Activated CD4-positive, alpha-beta T cell treated with anti-CD3 and anti-CD28 coated beads for 36 hours (primary cell): ENCODE measurements at regions not wholly inside any gene's neighbourhood (a gene's known extent, or its start where the extent isn't known, plus 50 kb on each side); places are given as distances from the start of the nearest gene placed in this dataset.
"Not testable (repeated sequence)": the region's sequence is repeated elsewhere in the genome, so short reads cannot be mapped to it uniquely, and the experiment has no call there.

Experiments
- ATAC-seq: fragments of 200-7000 bp; cut with Tn5 transposase; one replicate; pipeline ENCODE4 v1.10.0; 2021; ENCODE audit warnings: mild to moderate bottlenecking, moderate library complexity
- CTCF ChIA-PET: fragments of 350-600 bp; sonication (Branson Sonifier 250); formaldehyde crosslinking; loops from one replicate; lab custom pipeline; 2021; ENCODE audit warnings: antibody characterized with exemption; lab: Charles Lee
- POLR2A ChIA-PET: fragments of 350-600 bp; sonication (Branson Sonifier 250); formaldehyde crosslinking; loops from one replicate; lab custom pipeline; 2021; ENCODE audit warnings: antibody characterized with exemption, inconsistent platforms; lab: Charles Lee
- DNase-seq: peaks from one replicate; pipeline ENCODE4 v3.0.0-alpha.2; 2020
- H3K27ac Mint-ChIP-seq: one replicate; pipeline ENCODE4 v1.8.0; 2021; ENCODE audit warnings: mixed read lengths
- H3K27me3 Mint-ChIP-seq: one replicate; pipeline ENCODE4 v1.8.0; 2021; ENCODE audit warnings: mixed read lengths
- H3K36me3 Mint-ChIP-seq: one replicate; pipeline ENCODE4 v1.8.0; 2021; ENCODE audit warnings: low read depth, mixed read lengths
- H3K4me1 Mint-ChIP-seq: one replicate; pipeline ENCODE4 v1.8.0; 2021; ENCODE audit warnings: mixed read lengths
- H3K4me3 Mint-ChIP-seq: one replicate; pipeline ENCODE4 v1.8.0; 2021; ENCODE audit warnings: mild to moderate bottlenecking, moderate library complexity, mixed read lengths
- H3K9me3 Mint-ChIP-seq: one replicate; pipeline ENCODE4 v1.8.0; 2021; ENCODE audit warnings: low read depth, mixed read lengths
- intact Hi-C, 2 experiments: fragments of 100-400 bp; cut with DNase I in 1 of 2; cut with micrococcal nuclease in 1 of 2; formaldehyde crosslinking; loops; one replicate each; pipeline versions ENCODE4 v1.14.2 to v1.15.1; 2022 to 2024; cut with DNase I, micrococcal nuclease

- no peak overlapping the region for H3K4me3 Mint-ChIP-seq
- H3K4me1 Mint-ChIP-seq, result peaks cover 20% of the 10 kb centered on the region
- intact Hi-C loops, result no loop called here
- DNase-seq, result no peak
- peaks cover 3% of the 10 kb centered on the region for H3K27me3 Mint-ChIP-seq
- no peak overlapping the region for H3K27ac Mint-ChIP-seq
- ChIA-PET CTCF (interaction anchor here (0.5 to 1.3 kb wide), 2 partner anchors 37 to 786 kb away, joined by 3 to 5 read pairs; no protein-coding TSS in a partner anchor), POLR2A (interaction anchor here (0.7 kb wide), 1 partner anchor 508 kb away, joined by 10 read pairs; no protein-coding TSS in a partner anchor)
- no peak for ATAC-seq
- H3K9me3 Mint-ChIP-seq, result no peaks in the 10 kb centered on the region
- H3K36me3 Mint-ChIP-seq, result no peaks in the 10 kb centered on the region
Measured at GRCh38 chr1:31511848-31512615, 64.3 kb upstream of the TINAGL1 start.

DNA sequence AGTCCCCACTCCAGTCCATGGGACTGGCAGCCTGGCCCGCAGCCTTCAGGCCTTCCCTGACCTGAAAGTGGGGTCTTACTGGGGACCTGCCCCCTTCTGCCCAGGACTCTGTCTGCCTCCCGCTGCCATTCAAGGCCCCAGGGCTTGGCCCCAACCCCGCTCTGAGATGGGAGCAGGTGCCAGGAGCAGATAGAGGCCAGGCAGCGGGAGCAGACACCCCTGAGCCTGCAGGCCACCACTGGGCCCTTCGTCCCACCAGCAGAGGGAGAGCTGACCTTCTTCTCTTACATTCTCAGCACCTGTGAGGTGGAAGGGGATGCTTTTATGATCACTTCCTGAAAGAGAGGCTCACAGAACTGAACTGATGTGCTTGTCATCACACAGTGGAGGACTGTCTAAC is 62.2 kb upstream of the TINAGL1 start:
- Mint-ChIP-seq H3K36me3 (no peaks in the 10 kb centered on the region), H3K4me3 (no peak overlapping the region), H3K27ac (no peak overlapping the region), H3K4me1 (peaks cover 7% of the 10 kb centered on the region), H3K27me3 (no peaks in the 10 kb centered on the region), H3K9me3 (no peaks in the 10 kb centered on the region)
- ATAC-seq (no peak), DNase-seq (no peak)
- POLR2A ChIA-PET, result no interaction called here
- CTCF ChIA-PET, result interaction anchor here (0.6 kb wide), 1 partner anchor 30 kb away, joined by 4 read pairs; no protein-coding TSS in a partner anchor
- intact Hi-C loops, result no loop called here

- no peaks in the 10 kb centered on the region for H3K36me3 Mint-ChIP-seq
- peaks cover 2% of the 10 kb centered on the region for H3K27me3 Mint-ChIP-seq
- no peaks in the 10 kb centered on the region for H3K4me1 Mint-ChIP-seq
- POLR2A ChIA-PET, result no interaction called here
- ATAC-seq, result no peak
- DNase-seq, result no peak
- peaks cover 2% of the 10 kb centered on the region for H3K9me3 Mint-ChIP-seq
- intact Hi-C loops, result no loop called here
- H3K4me3 Mint-ChIP-seq, result no peak overlapping the region
- CTCF ChIA-PET, result interaction anchor here (0.6 to 0.8 kb wide), 2 partner anchors 12 to 16 kb away, joined by 4 read pairs; no protein-coding TSS in a partner anchor
- H3K27ac Mint-ChIP-seq, result peak overlapping the region; percentile 19
Measured at GRCh38 chr1:31515056-31515775, 61.1 kb upstream of the TINAGL1 start.

DNA sequence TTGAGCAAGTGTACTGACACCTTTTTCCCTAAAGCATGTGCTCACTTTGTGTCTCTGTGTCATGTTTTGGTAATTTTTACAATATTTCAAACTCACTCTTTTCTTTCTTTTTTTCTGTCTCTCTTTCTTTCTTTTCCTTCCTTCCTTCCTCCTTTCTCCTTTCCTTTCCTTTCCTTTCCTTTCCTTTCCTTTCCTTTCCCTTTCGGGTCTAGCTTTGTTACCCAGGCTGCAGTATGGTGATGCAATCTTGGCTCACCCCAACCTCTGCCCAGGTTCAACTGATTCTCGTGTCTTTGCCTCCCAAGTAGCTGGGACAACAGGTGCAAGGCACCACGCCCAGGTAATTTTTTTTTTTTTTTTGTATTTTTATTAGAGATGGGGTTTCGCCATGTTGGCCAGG is 60.4 kb upstream of the TINAGL1 start:
- intact Hi-C loops, result no loop called here
- POLR2A ChIA-PET, result no interaction called here
- Mint-ChIP-seq H3K4me3 (no peak overlapping the region), H3K4me1 (no peaks in the 10 kb centered on the region), H3K27ac (no peak overlapping the region), H3K27me3 (peaks cover 4% of the 10 kb centered on the region), H3K9me3 (peaks cover 3% of the 10 kb centered on the region), H3K36me3 (no peaks in the 10 kb centered on the region)
- CTCF ChIA-PET, result interaction anchor here (0.8 kb wide), 1 partner anchor 15 kb away, joined by 4 read pairs; no protein-coding TSS in a partner anchor
- DNase-seq, result no peak
- ATAC-seq, result no peak

DNA sequence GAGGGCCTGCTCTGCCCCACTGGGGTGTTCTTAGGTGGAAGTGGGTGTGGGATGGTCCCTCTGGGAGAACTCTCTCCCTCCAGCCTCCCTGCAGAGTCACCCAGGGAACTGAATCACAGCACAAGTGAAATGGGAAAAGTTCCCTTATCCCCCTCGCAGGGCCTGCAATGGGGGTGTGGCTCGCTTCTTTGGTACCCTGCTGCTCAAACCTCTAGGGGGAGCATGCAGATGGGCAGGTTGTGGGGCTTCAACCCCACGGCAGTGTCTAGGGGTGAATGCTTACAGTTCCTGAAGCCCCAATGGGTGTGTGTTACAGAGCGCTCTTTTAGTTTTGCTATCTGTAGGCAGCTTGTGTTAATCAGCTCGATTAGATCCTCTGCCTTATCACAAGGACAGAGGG is 59.0 kb upstream of the TINAGL1 start:
- ChIA-PET CTCF (no interaction called here), POLR2A (no interaction called here)
- ATAC-seq, result no peak
- H3K4me3 Mint-ChIP-seq, result no peak overlapping the region
- no peak overlapping the region for H3K27ac Mint-ChIP-seq
- peaks cover 3% of the 10 kb centered on the region for H3K9me3 Mint-ChIP-seq
- no peak for DNase-seq
- intact Hi-C loops, result no loop called here
- no peaks in the 10 kb centered on the region for H3K4me1 Mint-ChIP-seq
- peaks cover 4% of the 10 kb centered on the region for H3K27me3 Mint-ChIP-seq
- no peaks in the 10 kb centered on the region for H3K36me3 Mint-ChIP-seq

DNA sequence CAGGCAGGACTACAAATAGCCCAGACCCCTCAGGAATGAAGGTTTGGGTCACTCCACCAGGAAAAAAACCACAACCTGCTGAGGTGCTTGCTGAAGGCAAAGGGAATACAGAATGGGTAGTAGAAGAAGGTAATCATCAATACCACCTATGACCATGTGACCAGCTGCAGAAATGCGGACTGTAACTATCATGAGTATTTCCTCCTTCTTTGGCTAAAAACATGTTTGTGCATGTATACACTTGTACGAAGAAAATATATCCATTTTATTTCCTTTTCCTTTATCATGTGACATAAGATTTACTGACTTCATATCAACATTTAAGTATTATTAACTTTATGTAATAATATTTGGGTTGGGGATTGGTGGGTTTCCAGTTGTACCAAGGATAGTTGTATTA is 58.3 kb upstream of the TINAGL1 start:
- H3K36me3 Mint-ChIP-seq, H3K27ac Mint-ChIP-seq, DNase-seq, H3K9me3 Mint-ChIP-seq, POLR2A ChIA-PET, intact Hi-C loops, CTCF ChIA-PET, H3K27me3 Mint-ChIP-seq, H3K4me1 Mint-ChIP-seq, ATAC-seq, H3K4me3 Mint-ChIP-seq: not testable (repeated sequence)

- no peak for ATAC-seq
- Mint-ChIP-seq H3K4me3 (no peak overlapping the region), H3K27me3 (peaks cover 4% of the 10 kb centered on the region), H3K36me3 (no peaks in the 10 kb centered on the region), H3K4me1 (no peaks in the 10 kb centered on the region), H3K9me3 (peaks cover 3% of the 10 kb centered on the region), H3K27ac (no peak overlapping the region)
- intact Hi-C loops, result no loop called here
- DNase-seq, result no peak
- ChIA-PET POLR2A (no interaction called here), CTCF (no interaction called here)
Measured at GRCh38 chr1:31521761-31522555, 54.4 kb upstream of the TINAGL1 start.

DNA sequence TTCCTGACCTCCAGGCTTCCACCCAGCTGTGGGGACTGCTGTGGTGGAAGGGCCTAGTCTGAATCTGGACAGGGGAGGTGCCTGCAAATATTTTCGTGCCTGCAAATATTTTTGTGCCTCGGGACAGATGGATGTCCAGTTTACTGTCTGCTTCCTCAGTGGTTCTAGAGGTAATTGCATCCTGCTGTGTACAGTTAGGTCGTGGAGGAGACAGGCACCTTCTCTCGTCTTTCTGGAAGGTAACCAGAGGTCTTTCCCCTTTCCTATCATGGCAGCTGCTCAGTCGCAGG is 53.8 kb upstream of the TINAGL1 start:
- POLR2A ChIA-PET, result no interaction called here
- H3K27me3 Mint-ChIP-seq, result peaks cover 4% of the 10 kb centered on the region
- H3K4me3 Mint-ChIP-seq, result no peak overlapping the region
- no peak for DNase-seq
- CTCF ChIA-PET, result interaction anchor here (0.9 kb wide), 1 partner anchor 12 kb away, joined by 4 read pairs; no protein-coding TSS in a partner anchor
- H3K36me3 Mint-ChIP-seq, result no peaks in the 10 kb centered on the region
- H3K27ac Mint-ChIP-seq, result no peak overlapping the region
- no peaks in the 10 kb centered on the region for H3K4me1 Mint-ChIP-seq
- no peak for ATAC-seq
- intact Hi-C loops, result no loop called here
- H3K9me3 Mint-ChIP-seq, result peaks cover 3% of the 10 kb centered on the region

DNA sequence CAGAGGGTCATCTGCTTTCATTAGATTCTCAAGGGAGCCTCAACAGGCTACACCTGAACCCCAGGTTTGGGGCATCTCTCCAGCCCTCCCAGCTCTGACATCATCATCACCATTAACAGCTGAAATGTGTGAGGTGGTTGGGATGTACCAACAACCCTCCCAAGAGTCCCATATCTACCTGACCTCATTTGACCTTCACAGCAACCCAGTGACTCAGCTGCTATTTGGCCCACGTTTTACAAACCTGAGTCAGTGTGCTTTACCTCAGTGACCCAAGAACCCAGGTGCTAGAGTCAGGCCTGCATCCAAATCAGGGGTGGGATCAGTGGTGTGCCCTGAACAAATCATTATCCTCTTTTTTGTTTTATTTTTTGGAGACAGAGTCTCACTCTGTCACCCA is 53.3 kb upstream of the TINAGL1 start:
- ChIA-PET POLR2A (no interaction called here), CTCF (interaction anchor here (0.9 kb wide), 1 partner anchor 12 kb away, joined by 4 read pairs; no protein-coding TSS in a partner anchor)
- no peak for DNase-seq
- H3K27ac Mint-ChIP-seq, result no peak overlapping the region
- no peak overlapping the region for H3K4me3 Mint-ChIP-seq
- intact Hi-C loops, result no loop called here
- H3K36me3 Mint-ChIP-seq, result no peaks in the 10 kb centered on the region
- H3K4me1 Mint-ChIP-seq, result no peaks in the 10 kb centered on the region
- peaks cover 4% of the 10 kb centered on the region for H3K27me3 Mint-ChIP-seq
- peaks cover 3% of the 10 kb centered on the region for H3K9me3 Mint-ChIP-seq
- ATAC-seq, result peak; percentile 65

GRCh38 chr1:31523769-31524168 is 52.5 kb upstream of the TINAGL1 start:
- H3K36me3 Mint-ChIP-seq, result no peaks in the 10 kb centered on the region
- no peaks in the 10 kb centered on the region for H3K4me1 Mint-ChIP-seq
- peaks cover 3% of the 10 kb centered on the region for H3K9me3 Mint-ChIP-seq
- no peak for DNase-seq
- POLR2A ChIA-PET, result interaction anchor here (0.6 kb wide), 1 partner anchor 119 kb away, joined by 3 read pairs; no protein-coding TSS in a partner anchor
- no peak overlapping the region for H3K4me3 Mint-ChIP-seq
- intact Hi-C loops, result no loop called here
- CTCF ChIA-PET, result interaction anchor here (0.6 to 1.2 kb wide), 3 partner anchors 12 to 382 kb away, joined by 3 to 4 read pairs (median 3); no protein-coding TSS in a partner anchor
- ATAC-seq, result peak; percentile 61
- peaks cover 4% of the 10 kb centered on the region for H3K27me3 Mint-ChIP-seq
- H3K27ac Mint-ChIP-seq, result no peak overlapping the region

GRCh38 chr1:31524186-31524901 is 52.0 kb upstream of the TINAGL1 start:
- peaks cover 2% of the 10 kb centered on the region for H3K9me3 Mint-ChIP-seq
- DNase-seq (no peak), ATAC-seq (no peak)
- CTCF ChIA-PET, result interaction anchor here (0.6 to 1.2 kb wide), 2 partner anchors 12 to 216 kb away, joined by 3 to 4 read pairs; no protein-coding TSS in a partner anchor
- H3K36me3 Mint-ChIP-seq, result no peaks in the 10 kb centered on the region
- intact Hi-C loops, result no loop called here
- no peaks in the 10 kb centered on the region for H3K4me1 Mint-ChIP-seq
- POLR2A ChIA-PET, result no interaction called here
- no peak overlapping the region for H3K27ac Mint-ChIP-seq
- peaks cover 3% of the 10 kb centered on the region for H3K27me3 Mint-ChIP-seq
- no peak overlapping the region for H3K4me3 Mint-ChIP-seq
